Neural progenitor cell (in vitro differentiated cells): ENCODE measurements at regions not wholly inside any gene's neighbourhood (a gene's known extent, or its start where the extent isn't known, plus 50 kb on each side); places are given as distances from the start of the nearest gene placed in this dataset.
A peak's percentile ranks its signal among the peaks of the same experiment; 100 is the strongest.

Experiments used
- DNase-seq: peaks from one replicate; pipeline ENCODE4 v3.0.0-alpha.2; 2016; ENCODE audit warnings: low spot score
- H2AFZ ChIP-seq: fragments of 200-600 bp; sonication (generic); replicated peaks from 2 replicates; pipeline ENCODE4 v1.6.1; 2016; ENCODE audit warnings: antibody characterized with exemption
- H3F3A ChIP-seq: fragments of 200-600 bp; sonication (generic); 2 replicates; pipeline ENCODE4 v1.6.1; 2016; ENCODE audit warnings: antibody characterized with exemption, low read depth
- H3K27ac ChIP-seq: fragments of 200-600 bp; sonication (generic); 2 replicates; pipeline ENCODE4 v1.5.1; 2016; ENCODE audit warnings: mild to moderate bottlenecking
- H3K27me3 ChIP-seq: fragments of 200-600 bp; sonication (generic); 2 replicates; pipeline ENCODE4 v1.6.1; 2016; ENCODE audit warnings: mild to moderate bottlenecking, moderate library complexity
- H3K36me3 ChIP-seq: fragments of 200-600 bp; sonication (generic); 2 replicates; pipeline ENCODE4 v1.5.1; 2016
- H3K4me1 ChIP-seq: fragments of 200-600 bp; sonication (generic); 2 replicates; pipeline ENCODE4 v1.6.1; 2016; ENCODE audit warnings: mixed run types
- H3K4me2 ChIP-seq: fragments of 200-600 bp; sonication (generic); 2 replicates; pipeline ENCODE4 v1.6.1; 2016
- H3K4me3 ChIP-seq: fragments of 200-600 bp; sonication (generic); 2 replicates; pipeline ENCODE4 v1.5.1; 2016
- H3K79me2 ChIP-seq: fragments of 200-600 bp; sonication (generic); 2 replicates; pipeline ENCODE4 v1.6.1; 2016; ENCODE audit warnings: low read depth
- H3K9ac ChIP-seq: fragments of 200-600 bp; sonication (generic); 2 replicates; pipeline ENCODE4 v1.6.1; 2016
- H3K9me3 ChIP-seq: fragments of 200-600 bp; sonication (generic); 2 replicates; pipeline ENCODE4 v1.5.1; 2016; ENCODE audit warnings: low read depth
- H4K20me1 ChIP-seq: fragments of 200-600 bp; sonication (generic); 2 replicates; pipeline ENCODE4 v1.6.1; 2016; ENCODE audit warnings: low read depth
- H3K27ac Mint-ChIP-seq: 3 replicates; pipeline ENCODE4 v1.8.0; 2021; ENCODE audit warnings: mixed read lengths
- H3K27me3 Mint-ChIP-seq: 2 replicates; pipeline ENCODE4 v1.8.0; 2022; ENCODE audit warnings: low read depth, mild to moderate bottlenecking, inconsistent platforms, moderate library complexity, mixed read lengths; ENCODE audit not compliant: insufficient read depth
- H3K36me3 Mint-ChIP-seq: 3 replicates; pipeline ENCODE4 v1.8.0; 2021; ENCODE audit warnings: mixed read lengths
- H3K4me1 Mint-ChIP-seq: 3 replicates; pipeline ENCODE4 v1.8.0; 2021; ENCODE audit warnings: mixed read lengths
- H3K4me3 Mint-ChIP-seq: 3 replicates; pipeline ENCODE4 v1.8.0; 2021; ENCODE audit warnings: mild to moderate bottlenecking, moderate library complexity, mixed read lengths
- H3K9me3 Mint-ChIP-seq: 3 replicates; pipeline ENCODE4 v1.8.0; 2020; ENCODE audit warnings: mixed read lengths
- CTCF ChIP-seq: fragments of 200-600 bp; sonication (generic); IDR thresholded peaks from 2 replicates; pipeline ENCODE4 v1.5.1; 2017; ENCODE audit warnings: antibody characterized with exemption, mild to moderate bottlenecking
- EZH2 ChIP-seq: fragments of 200-600 bp; sonication (generic); IDR thresholded peaks from 2 replicates; pipeline ENCODE4 v1.6.1; 2017; ENCODE audit warnings: antibody characterized with exemption, mild to moderate bottlenecking, moderate library complexity
- EZH2phosphoT487 ChIP-seq: fragments of 200-600 bp; sonication (generic); IDR thresholded peaks from 2 replicates; pipeline ENCODE4 v1.6.1; 2017; ENCODE audit warnings: antibody characterized with exemption

- H3F3A ChIP-seq = peaks cover 38% of the 10 kb centered on the region
- H3K4me1 Mint-ChIP-seq = peaks cover 43% of the 10 kb centered on the region
- H3K27ac ChIP-seq = no peak overlapping the region
- no peak overlapping the region for H3K4me2 ChIP-seq
- peaks cover 8% of the 10 kb centered on the region for H3K27me3 Mint-ChIP-seq
- DNase-seq = no peak
- H3K27ac Mint-ChIP-seq = peak overlapping the region; percentile 8
- H3K27me3 ChIP-seq = no peaks in the 10 kb centered on the region
- TF ChIP-seq EZH2phosphoT487 (no peak), CTCF (no peak), EZH2 (no peak)
- H2AFZ ChIP-seq = no peak overlapping the region
- H3K36me3 Mint-ChIP-seq = peaks cover 9% of the 10 kb centered on the region
- H3K79me2 ChIP-seq = no peaks in the 10 kb centered on the region
- no peaks in the 10 kb centered on the region for H3K36me3 ChIP-seq
- H4K20me1 ChIP-seq = no peaks in the 10 kb centered on the region
- H3K9ac ChIP-seq = no peak overlapping the region
- no peak overlapping the region for H3K4me3 ChIP-seq
- H3K4me3 Mint-ChIP-seq = no peak overlapping the region
- peaks cover 30% of the 10 kb centered on the region for H3K4me1 ChIP-seq
- peaks cover 7% of the 10 kb centered on the region for H3K9me3 Mint-ChIP-seq
- H3K9me3 ChIP-seq = no peaks in the 10 kb centered on the region
Measured at GRCh38 chr21:34197561-34197960, 124.2 kb downstream of the MRPS6 start.

GRCh38 chr21:34198231-34199120, 125.1 kb downstream of the MRPS6 start:
- Mint-ChIP-seq H3K27ac (peak overlapping the region; percentile 85), H3K27me3 (peaks cover 8% of the 10 kb centered on the region), H3K4me1 (peaks cover 52% of the 10 kb centered on the region), H3K36me3 (peaks cover 5% of the 10 kb centered on the region), H3K9me3 (peaks cover 5% of the 10 kb centered on the region), H3K4me3 (no peak overlapping the region)
- H3K9me3 ChIP-seq = no peaks in the 10 kb centered on the region
- no peak overlapping the region for H3K4me3 ChIP-seq
- no peak overlapping the region for H3K9ac ChIP-seq
- DNase-seq = no peak
- peaks cover 47% of the 10 kb centered on the region for H3F3A ChIP-seq
- peak overlapping the region; percentile 3 for H2AFZ ChIP-seq
- peak overlapping the region; percentile 29 for H3K4me2 ChIP-seq
- H3K4me1 ChIP-seq = peaks cover 39% of the 10 kb centered on the region
- H3K36me3 ChIP-seq = no peaks in the 10 kb centered on the region
- no peaks in the 10 kb centered on the region for H3K79me2 ChIP-seq
- H3K27ac ChIP-seq = peak overlapping the region; percentile 59
- H4K20me1 ChIP-seq = no peaks in the 10 kb centered on the region
- H3K27me3 ChIP-seq = no peaks in the 10 kb centered on the region
- TF ChIP-seq CTCF = no peak
- no peak for TF ChIP-seq EZH2phosphoT487
- no peak for TF ChIP-seq EZH2

GRCh38 chr21:34199121-34199910, 125.9 kb downstream of the MRPS6 start:
- H3K27me3 ChIP-seq = no peaks in the 10 kb centered on the region
- no peak overlapping the region for H3K9ac ChIP-seq
- Mint-ChIP-seq H3K4me3 (no peak overlapping the region), H3K27ac (peak overlapping the region; percentile 85), H3K4me1 (peaks cover 61% of the 10 kb centered on the region), H3K9me3 (no peaks in the 10 kb centered on the region), H3K27me3 (peaks cover 8% of the 10 kb centered on the region), H3K36me3 (peaks cover 5% of the 10 kb centered on the region)
- no peak overlapping the region for H3K4me3 ChIP-seq
- H2AFZ ChIP-seq = peak overlapping the region; percentile 3
- DNase-seq = no peak
- H3K4me2 ChIP-seq = peak overlapping the region; percentile 29
- peaks cover 55% of the 10 kb centered on the region for H3F3A ChIP-seq
- no peaks in the 10 kb centered on the region for H3K79me2 ChIP-seq
- H4K20me1 ChIP-seq = no peaks in the 10 kb centered on the region
- H3K9me3 ChIP-seq = no peaks in the 10 kb centered on the region
- peaks cover 47% of the 10 kb centered on the region for H3K4me1 ChIP-seq
- no peaks in the 10 kb centered on the region for H3K36me3 ChIP-seq
- no peak overlapping the region for H3K27ac ChIP-seq
- no peak for TF ChIP-seq CTCF
- no peak for TF ChIP-seq EZH2
- TF ChIP-seq EZH2phosphoT487 = no peak
